GM19372 (cell line): ENCODE measurements at regions not wholly inside any gene's neighbourhood (a gene's known extent, or its start where the extent isn't known, plus 50 kb on each side); places are given as distances from the start of the nearest gene placed in this dataset.
"Not testable (repeated sequence)": the region's sequence is repeated elsewhere in the genome, so short reads cannot be mapped to it uniquely, and the experiment has no call there.

ENCODE experiments used
- ATAC-seq: cut with Tn5 transposase; IDR thresholded peaks from one replicate; pipeline ENCODE4 v1.9.1; 2021; ENCODE audit warnings: mild to moderate bottlenecking, low read depth, moderate library complexity; ENCODE audit not compliant: unreplicated experiment

- no peak for ATAC-seq
Measured at GRCh38 chr4:160514126-160514525, 1411.2 kb downstream of the RAPGEF2 start.

DNA sequence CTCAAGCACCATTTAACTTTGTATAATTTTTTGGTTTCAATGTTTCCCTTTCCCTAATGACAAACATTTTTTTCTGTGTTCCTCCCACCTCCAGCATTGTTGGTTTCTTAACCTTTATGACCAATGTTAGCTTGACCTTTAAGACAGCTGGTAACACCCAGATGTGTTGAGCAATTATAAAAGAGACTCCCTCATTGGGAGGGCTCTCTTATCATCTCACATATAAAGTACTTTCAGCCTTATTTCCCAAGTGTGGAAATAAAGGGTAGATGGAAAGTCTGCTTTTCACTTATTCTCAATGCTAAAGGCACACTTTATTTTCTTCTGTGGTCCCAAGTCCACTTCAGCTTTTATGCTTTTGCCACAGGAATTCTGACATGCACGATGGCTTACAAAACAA, 1420.4 kb downstream of the RAPGEF2 start:
- no peak for ATAC-seq

- ATAC-seq = no peak
Measured at GRCh38 chr4:160537681-160538080, 1434.8 kb downstream of the RAPGEF2 start.

DNA sequence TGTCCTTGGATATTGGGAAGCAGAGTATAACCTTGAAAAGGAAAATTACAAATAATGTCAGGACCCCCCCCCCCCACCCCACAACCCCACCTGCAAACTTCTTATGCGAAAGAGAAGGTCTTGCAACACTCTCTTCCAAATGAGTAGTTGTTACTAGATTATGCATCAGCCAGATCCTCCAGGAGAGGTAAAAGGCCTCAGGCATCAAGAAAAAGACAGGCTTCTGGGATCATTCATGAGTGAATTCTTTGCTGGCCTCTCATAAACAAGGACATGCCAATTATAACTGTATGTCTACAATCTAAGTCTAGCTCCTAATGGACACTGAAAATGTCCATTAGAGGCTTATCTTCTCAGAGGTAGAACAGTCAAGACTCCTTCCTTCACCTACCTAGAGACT, 1443.3 kb downstream of the RAPGEF2 start:
- ATAC-seq = no peak

DNA sequence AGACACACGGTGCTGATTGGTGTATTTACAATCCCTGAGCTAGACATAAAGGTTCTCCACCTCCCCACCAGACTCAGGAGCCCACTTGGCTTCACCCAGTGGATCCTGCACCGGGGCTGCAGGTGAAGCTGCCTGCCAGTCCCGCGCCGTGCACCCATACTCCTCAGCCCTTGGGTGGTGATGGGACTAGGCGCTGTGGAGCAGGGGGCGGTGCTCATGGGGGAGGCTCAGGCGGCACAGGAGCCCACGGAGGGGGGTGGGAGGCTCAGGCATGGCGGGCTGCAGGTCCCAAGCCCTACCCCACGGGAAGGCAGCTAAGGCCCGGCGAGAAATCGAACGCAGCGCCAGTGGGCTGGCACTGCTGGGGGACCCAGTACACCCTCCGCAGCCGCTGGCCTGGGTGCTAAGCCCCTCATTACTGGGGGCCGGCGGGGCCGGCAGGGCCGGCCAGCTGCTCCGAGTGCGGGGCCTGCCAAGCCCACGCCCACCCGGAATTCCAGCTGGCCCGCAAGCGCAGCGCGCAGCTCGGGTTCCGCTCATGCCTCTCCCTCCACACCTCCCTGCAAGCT, 1447.2 kb downstream of the RAPGEF2 start:
- not testable (repeated sequence) for ATAC-seq

DNA sequence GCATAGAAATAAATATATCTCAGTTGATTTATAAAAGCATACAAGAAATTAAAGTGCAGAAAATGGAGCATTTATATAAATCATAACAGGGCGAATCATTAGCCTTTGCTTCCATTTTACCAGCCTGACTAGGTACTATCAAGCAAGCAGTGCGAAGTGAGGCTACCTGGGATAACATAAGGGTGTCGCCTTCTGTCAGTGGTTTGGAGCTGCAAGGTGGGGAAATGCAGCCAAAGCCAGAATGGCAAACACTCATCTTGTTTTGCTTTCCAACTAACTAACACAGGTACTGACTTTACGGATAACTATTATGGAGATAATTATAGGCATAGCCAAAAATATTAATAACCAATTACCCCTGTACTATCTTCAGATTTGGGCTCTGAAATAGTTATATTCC, 1459.8 kb downstream of the RAPGEF2 start:
- no peak for ATAC-seq

GRCh38 chr4:160563552-160564282, 1460.8 kb downstream of the RAPGEF2 start:
- no peak for ATAC-seq

GRCh38 chr4:160567634-160568033, 1464.8 kb downstream of the RAPGEF2 start:
- no peak for ATAC-seq

GRCh38 chr4:160570271-160570670, 1467.4 kb downstream of the RAPGEF2 start:
- ATAC-seq = no peak

DNA sequence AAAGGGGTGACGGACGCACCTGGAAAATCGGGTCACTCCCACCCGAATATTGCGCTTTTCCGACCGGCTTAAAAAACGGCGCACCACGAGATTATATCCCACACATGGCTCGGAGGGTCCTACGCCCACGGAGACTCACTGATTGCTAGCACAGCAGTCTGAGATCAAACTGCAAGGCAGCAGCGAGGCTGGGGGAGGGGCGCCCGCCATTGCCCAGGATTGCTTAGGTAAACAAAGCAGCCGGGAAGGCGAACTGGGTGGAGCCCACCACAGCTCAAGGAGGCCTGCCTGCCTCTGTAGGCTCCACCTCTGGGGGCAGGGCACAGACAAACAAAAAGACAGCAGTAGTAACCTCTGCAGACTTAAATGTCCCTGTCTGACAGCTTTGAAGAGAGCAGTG, 1471.4 kb downstream of the RAPGEF2 start:
- ATAC-seq = not testable (repeated sequence)

DNA sequence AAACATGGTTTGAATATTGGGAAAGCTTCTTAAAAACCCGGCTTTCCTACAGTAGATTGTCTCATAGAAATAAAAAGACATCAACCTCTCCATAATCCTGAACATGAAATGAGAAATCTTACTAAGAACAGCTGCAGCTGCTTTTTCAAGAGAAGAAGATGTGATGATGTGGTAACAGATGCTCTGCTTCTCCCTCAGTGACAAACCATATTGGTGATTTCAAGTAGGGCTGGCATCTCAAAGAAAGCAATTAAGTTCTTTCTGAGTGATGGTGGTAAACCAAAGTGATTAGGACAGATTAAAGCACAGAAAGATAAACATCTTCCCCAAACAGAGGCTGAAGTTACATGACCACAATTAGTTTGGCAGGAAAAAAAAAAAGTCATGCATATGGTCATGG, 1477.7 kb downstream of the RAPGEF2 start:
- no peak for ATAC-seq

GRCh38 chr4:160592258-160592657, 1489.4 kb downstream of the RAPGEF2 start:
- no peak for ATAC-seq

DNA sequence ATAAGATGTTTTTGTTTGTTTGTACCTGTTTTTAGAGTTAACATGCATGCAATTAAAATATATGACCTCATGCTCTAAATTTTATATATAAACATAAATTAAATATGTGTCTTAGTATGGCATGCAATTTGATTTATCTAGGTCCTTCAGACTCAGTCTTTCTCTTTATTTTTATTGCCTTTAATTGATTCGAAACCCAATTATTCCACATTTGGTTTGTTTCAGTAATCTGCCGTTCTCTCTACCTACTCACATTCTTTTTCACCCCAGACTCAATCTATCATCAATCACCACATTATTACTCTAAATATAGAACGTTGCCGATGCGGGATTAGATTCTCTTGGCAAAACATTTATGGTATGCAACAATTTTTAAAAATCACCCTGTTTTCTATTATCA, 1492.8 kb downstream of the RAPGEF2 start:
- no peak for ATAC-seq

DNA sequence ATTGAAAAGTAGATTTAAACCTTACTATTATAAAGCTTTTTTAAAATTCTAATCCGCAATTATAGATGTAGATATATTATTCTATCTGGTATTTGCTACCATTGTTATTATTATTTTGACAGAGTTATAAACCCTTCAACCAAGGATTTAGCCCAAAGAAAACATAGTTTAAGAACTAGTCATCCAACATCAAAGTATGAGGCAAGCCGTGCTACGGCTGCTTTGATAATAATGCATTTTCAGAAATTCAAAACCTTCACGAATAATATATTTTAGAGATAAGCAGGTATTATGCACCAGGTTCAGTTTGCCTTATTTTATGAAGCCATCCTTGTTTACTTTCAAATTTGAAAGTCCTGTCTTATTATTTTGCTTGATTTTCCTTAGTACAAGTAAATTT, 1501.7 kb downstream of the RAPGEF2 start:
- ATAC-seq = no peak

- ATAC-seq = no peak
Measured at GRCh38 chr4:160611181-160611580, 1508.3 kb downstream of the RAPGEF2 start.

- no peak for ATAC-seq
Measured at GRCh38 chr4:160631044-160631443, 1528.2 kb downstream of the RAPGEF2 start.

- no peak for ATAC-seq
Measured at GRCh38 chr4:160652790-160653189, 1511.0 kb downstream of the FSTL5 start.

- no peak for ATAC-seq
Measured at GRCh38 chr4:160675550-160675949, 1488.2 kb downstream of the FSTL5 start.

GRCh38 chr4:160685729-160686128, 1478.1 kb downstream of the FSTL5 start:
- no peak for ATAC-seq

DNA sequence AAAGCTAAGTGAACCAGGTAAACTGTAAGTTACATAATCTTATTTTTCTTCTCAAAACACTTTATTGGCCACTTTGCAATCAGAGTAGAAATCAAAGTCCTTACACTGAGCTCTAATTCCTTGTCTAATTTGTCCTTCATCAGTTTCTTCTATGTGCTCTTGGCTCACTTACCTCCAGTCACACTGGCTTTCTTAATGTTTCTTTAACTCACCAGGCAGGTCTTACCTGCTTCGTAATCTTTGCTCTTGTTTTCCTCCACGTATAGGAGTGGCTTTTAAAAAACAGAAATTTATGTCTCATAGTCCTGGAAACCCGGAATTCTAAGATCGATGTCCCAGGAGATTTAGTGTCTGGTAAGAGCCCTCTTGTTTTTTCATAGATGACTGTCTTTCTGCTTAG, 1462.1 kb downstream of the FSTL5 start:
- ATAC-seq = no peak

DNA sequence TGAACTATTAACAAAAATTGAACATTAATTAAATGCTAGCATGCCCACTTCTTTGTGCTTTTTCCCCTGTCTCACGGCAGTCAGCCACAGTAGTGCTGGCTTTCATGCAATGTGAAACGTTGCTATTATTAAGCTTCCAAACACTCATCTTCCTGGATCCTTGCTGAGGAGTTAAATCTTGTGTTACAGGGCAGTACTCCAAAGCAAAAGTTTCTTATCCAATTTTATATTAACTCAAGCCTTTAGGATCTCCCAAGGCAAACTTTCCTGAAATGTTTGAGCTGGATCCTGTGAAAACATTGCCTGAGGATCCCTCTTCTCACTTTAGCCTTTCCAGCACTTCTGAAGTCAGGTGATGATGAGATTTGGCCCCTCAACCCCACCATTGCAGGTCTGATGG, 1454.8 kb downstream of the FSTL5 start:
- no peak for ATAC-seq

- ATAC-seq = no peak
Measured at GRCh38 chr4:160709546-160709945, 1454.3 kb downstream of the FSTL5 start.
